ENCODE measurements at regions not wholly inside any gene's neighbourhood (a gene's known extent, or its start where the extent isn't known, plus 50 kb on each side); places are given as distances from the start of the nearest gene placed in this dataset.

DNA sequence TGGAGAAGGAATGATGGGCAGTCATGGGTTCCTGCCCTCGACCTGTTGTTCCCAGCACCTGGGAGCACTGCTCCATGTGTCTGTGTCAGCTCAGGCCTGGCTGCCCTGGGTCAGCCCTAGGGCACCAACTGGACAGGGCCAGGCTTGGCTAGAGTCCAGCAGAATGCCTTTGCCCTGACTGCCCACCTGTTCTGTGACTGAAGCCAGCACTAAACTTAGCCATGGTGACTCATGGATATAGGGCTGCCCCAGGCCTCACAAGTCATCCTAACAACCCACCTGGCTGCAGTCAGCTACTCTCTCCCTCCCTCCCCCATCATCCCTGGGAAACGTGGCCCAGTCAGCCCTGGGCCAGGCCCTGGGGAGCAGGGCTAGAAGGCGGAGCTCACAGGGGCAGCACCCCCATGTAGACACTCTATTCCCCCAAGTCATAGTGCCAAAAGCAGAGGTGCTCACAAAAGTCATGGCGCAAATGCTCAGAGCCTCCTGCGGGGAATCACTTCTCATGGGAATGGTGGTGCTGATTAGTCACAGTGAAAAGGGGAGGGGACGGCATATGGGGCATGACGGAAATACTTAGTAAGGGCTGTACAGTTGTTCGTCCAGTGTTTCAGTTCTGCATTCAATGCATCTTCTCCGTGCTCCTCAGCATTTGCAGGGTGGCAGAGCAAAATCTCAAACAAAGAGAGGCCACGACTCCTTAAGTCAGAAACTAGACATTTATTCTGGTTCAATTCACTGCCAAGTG lies 52.0 kb upstream of the NTF3 start:
- DNase-seq (ENCODE audit: low read depth in 3 of 3), result no peak

All from stimulated activated CD4-positive, alpha-beta T cell treated with anti-CD3 and anti-CD28 coated beads, TNF-alpha, amount 100 ng/mL, for 24 hours (primary cell).